NCI-H2227 (cell line): ENCODE measurements at regions not wholly inside any gene's neighbourhood (a gene's known extent, or its start where the extent isn't known, plus 50 kb on each side); places are given as distances from the start of the nearest gene placed in this dataset.

ENCODE experiments used
- DNase-seq: peaks from one replicate; lab custom pipeline; 2025; ENCODE audit not compliant: unreplicated experiment; lab: John Stamatoyannopoulos, UW

- DNase-seq: no peak
Measured at GRCh38 chr7:67807826-67808225, 811.2 kb downstream of the TYW1 start.

- DNase-seq: no peak
Measured at GRCh38 chr7:67809586-67809985, 813.0 kb downstream of the TYW1 start.

- DNase-seq: no peak
Measured at GRCh38 chr7:67813621-67814292, 817.1 kb downstream of the TYW1 start.

- DNase-seq: no peak
Measured at GRCh38 chr7:67817481-67817880, 820.8 kb downstream of the TYW1 start.

GRCh38 chr7:67821116-67821515, 824.5 kb downstream of the TYW1 start:
- no peak for DNase-seq

GRCh38 chr7:67823345-67823744, 826.7 kb downstream of the TYW1 start:
- DNase-seq: no peak

GRCh38 chr7:67825356-67825755, 828.7 kb downstream of the TYW1 start:
- no peak for DNase-seq

- no peak for DNase-seq
Measured at GRCh38 chr7:67841896-67842295, 845.3 kb downstream of the TYW1 start.

GRCh38 chr7:67842571-67842970, 845.9 kb downstream of the TYW1 start:
- no peak for DNase-seq

- DNase-seq: no peak
Measured at GRCh38 chr7:67843001-67843565, 846.5 kb downstream of the TYW1 start.

- no peak for DNase-seq
Measured at GRCh38 chr7:67843615-67844014, 847.0 kb downstream of the TYW1 start.

GRCh38 chr7:67847092-67847787, 850.6 kb downstream of the TYW1 start:
- no peak for DNase-seq

- DNase-seq: no peak
Measured at GRCh38 chr7:67854221-67855178, 857.9 kb downstream of the TYW1 start.

- DNase-seq: no peak
Measured at GRCh38 chr7:67855322-67855721, 858.7 kb downstream of the TYW1 start.

GRCh38 chr7:67856046-67856445, 859.4 kb downstream of the TYW1 start:
- DNase-seq: no peak

- no peak for DNase-seq
Measured at GRCh38 chr7:67857698-67858097, 861.1 kb downstream of the TYW1 start.

GRCh38 chr7:67858931-67859330, 862.3 kb downstream of the TYW1 start:
- no peak for DNase-seq

- no peak for DNase-seq
Measured at GRCh38 chr7:67863911-67864310, 867.3 kb downstream of the TYW1 start.

GRCh38 chr7:67866054-67866453, 869.4 kb downstream of the TYW1 start:
- DNase-seq: no peak

- DNase-seq: no peak
Measured at GRCh38 chr7:67866812-67867211, 870.2 kb downstream of the TYW1 start.

- no peak for DNase-seq
Measured at GRCh38 chr7:67870396-67870795, 873.8 kb downstream of the TYW1 start.
